ENCODE measurements at regions not wholly inside any gene's neighbourhood (a gene's known extent, or its start where the extent isn't known, plus 50 kb on each side); places are given as distances from the start of the nearest gene placed in this dataset.

DNA sequence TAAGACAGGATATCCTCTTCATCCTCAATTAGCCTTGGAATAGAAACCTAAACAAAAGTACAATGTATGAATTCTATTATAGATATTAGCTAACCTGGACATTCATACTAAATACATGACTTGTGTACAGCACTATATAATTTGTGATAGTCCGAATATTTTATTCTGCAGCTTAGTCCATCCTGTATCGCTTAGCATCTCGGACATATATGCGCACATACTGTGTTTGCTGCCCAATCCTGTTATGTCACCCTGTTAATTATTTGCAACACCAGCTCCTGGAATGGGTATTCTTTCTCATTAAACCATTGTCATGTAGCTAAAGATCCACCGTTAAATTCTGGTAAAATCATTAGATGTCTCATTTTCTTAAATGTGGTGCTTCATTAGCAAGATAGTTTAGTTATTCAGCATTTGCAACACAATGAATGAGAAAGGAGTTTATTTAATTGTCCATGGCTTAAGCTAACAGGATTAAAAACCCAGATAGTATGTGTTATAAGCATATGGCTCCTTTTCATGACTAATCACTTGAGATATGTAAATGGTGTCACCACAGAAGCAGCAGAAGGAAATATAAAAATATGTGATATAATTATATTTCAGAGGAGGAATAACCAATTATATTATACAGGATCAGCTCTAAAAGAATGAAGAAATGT, 156.0 kb upstream of the ARHGAP5 start:
- Histone ChIP-seq H3K4me1 (ENCODE audit: control insufficient read depth, extremely low read depth, insufficient read depth, low read length) (peaks cover 4% of the 10 kb centered on the region), H3K9ac (ENCODE audit: insufficient read depth, low read length) (no peak overlapping the region)

DNA sequence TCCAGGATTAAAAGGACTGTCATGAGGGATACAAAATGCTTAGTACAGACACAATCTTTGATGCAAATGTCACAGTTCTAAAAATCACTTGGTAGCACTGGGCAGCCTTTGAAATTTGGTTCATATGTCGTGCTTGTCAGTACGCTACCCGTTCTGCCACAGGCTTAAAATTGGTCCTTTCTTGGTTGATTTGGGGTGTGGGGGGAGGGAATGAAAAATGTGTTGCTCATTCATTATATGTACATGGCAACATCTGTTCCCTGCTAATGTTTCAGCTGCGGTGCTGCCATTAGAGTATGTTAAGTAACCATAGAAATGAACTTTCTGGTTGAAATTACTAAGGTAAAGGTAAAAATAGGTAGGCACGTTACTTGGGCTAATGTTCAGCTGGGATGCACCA, 155.4 kb upstream of the ARHGAP5 start:
- no peak overlapping the region for H3K4me3 ChIP-seq (replicated peaks in 1 of 4; ENCODE audit: control extremely low read depth in 1 of 4, insufficient read depth in 1 of 4, low read depth in 3 of 4, low read length in 4 of 4)
- no peaks in the 10 kb centered on the region for H3K9me3 ChIP-seq (ENCODE audit: control insufficient read depth, insufficient read depth, low read depth, low read length)
- H3K27ac ChIP-seq (ENCODE audit: insufficient read depth, low read length): no peak overlapping the region
- no peak for DNase-seq (ENCODE audit: low read depth in 2 of 2)
- TF ChIP-seq, protein P1, sequence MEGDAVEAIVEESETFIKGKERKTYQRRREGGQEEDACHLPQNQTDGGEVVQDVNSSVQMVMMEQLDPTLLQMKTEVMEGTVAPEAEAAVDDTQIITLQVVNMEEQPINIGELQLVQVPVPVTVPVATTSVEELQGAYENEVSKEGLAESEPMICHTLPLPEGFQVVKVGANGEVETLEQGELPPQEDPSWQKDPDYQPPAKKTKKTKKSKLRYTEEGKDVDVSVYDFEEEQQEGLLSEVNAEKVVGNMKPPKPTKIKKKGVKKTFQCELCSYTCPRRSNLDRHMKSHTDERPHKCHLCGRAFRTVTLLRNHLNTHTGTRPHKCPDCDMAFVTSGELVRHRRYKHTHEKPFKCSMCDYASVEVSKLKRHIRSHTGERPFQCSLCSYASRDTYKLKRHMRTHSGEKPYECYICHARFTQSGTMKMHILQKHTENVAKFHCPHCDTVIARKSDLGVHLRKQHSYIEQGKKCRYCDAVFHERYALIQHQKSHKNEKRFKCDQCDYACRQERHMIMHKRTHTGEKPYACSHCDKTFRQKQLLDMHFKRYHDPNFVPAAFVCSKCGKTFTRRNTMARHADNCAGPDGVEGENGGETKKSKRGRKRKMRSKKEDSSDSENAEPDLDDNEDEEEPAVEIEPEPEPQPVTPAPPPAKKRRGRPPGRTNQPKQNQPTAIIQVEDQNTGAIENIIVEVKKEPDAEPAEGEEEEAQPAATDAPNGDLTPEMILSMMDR (conservative IDR thresholded peaks at IDR 0.05 in 1 of 2, IDR thresholded peaks at IDR 0.05 in 1 of 2; ENCODE audit: low read depth in 1 of 2, low read length in 2 of 2): no peak
- no peak for TF ChIP-seq EZH2 (IDR thresholded peaks at IDR 0.05; ENCODE audit: low read length, missing control alignments)
- H3K9ac ChIP-seq (ENCODE audit: insufficient read depth, low read length): no peak overlapping the region
- no peak overlapping the region for H2AFZ ChIP-seq (ENCODE audit: low read length)
- no peaks in the 10 kb centered on the region for H3K36me3 ChIP-seq (ENCODE audit: control insufficient read depth, insufficient read depth, low read length)
- no peaks in the 10 kb centered on the region for H3K79me2 ChIP-seq (ENCODE audit: control insufficient read depth, insufficient read depth, low read length)
- H3K4me1 ChIP-seq (ENCODE audit: control insufficient read depth, extremely low read depth, insufficient read depth, low read length): peaks cover 6% of the 10 kb centered on the region
- no peak overlapping the region for H3K4me2 ChIP-seq (ENCODE audit: extremely low read depth, insufficient read depth, low read length)
- no peaks in the 10 kb centered on the region for H4K20me1 ChIP-seq (ENCODE audit: control insufficient read depth, extremely low read depth, insufficient read depth, low read length)
- no peaks in the 10 kb centered on the region for H3K27me3 ChIP-seq (ENCODE audit: control insufficient read depth, insufficient read depth, low read length)

More for the DNA sequence above, 156.0 kb upstream of the ARHGAP5 start:
- no peak overlapping the region for H3K27ac ChIP-seq (ENCODE audit: insufficient read depth, low read length)
- TF ChIP-seq EZH2 (IDR thresholded peaks at IDR 0.05; ENCODE audit: low read length, missing control alignments): no peak
- TF ChIP-seq, protein P1 (conservative IDR thresholded peaks at IDR 0.05 in 1 of 2, IDR thresholded peaks at IDR 0.05 in 1 of 2; ENCODE audit: low read depth in 1 of 2, low read length in 2 of 2): no peak
- no peaks in the 10 kb centered on the region for H3K9me3 ChIP-seq (ENCODE audit: control insufficient read depth, insufficient read depth, low read depth, low read length)
- no peaks in the 10 kb centered on the region for H3K79me2 ChIP-seq (ENCODE audit: control insufficient read depth, insufficient read depth, low read length)
- DNase-seq (ENCODE audit: low read depth in 2 of 2): peak in 1 of 2 donors; percentile 12
- no peaks in the 10 kb centered on the region for H4K20me1 ChIP-seq (ENCODE audit: control insufficient read depth, extremely low read depth, insufficient read depth, low read length)
- no peak overlapping the region for H2AFZ ChIP-seq (ENCODE audit: low read length)
- H3K27me3 ChIP-seq (ENCODE audit: control insufficient read depth, insufficient read depth, low read length): no peaks in the 10 kb centered on the region
- H3K4me3 ChIP-seq (replicated peaks in 1 of 4; ENCODE audit: control extremely low read depth in 1 of 4, insufficient read depth in 1 of 4, low read depth in 3 of 4, low read length in 4 of 4): no peak overlapping the region
- no peaks in the 10 kb centered on the region for H3K36me3 ChIP-seq (ENCODE audit: control insufficient read depth, insufficient read depth, low read length)
- H3K4me2 ChIP-seq (ENCODE audit: extremely low read depth, insufficient read depth, low read length): no peak overlapping the region

DNA sequence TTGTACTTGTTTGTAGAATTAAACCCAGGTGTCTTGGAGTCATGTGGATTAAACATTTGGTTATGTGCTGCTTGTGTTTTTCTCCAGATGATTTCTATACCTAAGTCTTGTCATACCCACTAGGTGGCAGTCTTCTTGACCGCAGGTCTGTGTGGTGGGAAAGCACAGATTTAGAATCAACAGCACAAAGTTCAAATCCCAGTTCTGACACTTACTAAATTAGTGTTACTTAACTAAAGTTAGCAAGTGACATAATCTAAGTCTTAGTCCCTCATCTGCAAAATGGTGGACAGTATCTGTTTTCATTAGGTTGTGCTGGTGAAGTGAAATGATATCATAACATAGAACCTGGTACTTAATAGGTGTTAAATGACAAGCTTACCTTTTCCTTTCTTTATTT, 151.0 kb upstream of the ARHGAP5 start:
- no peaks in the 10 kb centered on the region for H3K36me3 ChIP-seq (ENCODE audit: control insufficient read depth, insufficient read depth, low read length)
- no peaks in the 10 kb centered on the region for H3K79me2 ChIP-seq (ENCODE audit: control insufficient read depth, insufficient read depth, low read length)
- peaks cover 19% of the 10 kb centered on the region for H3K4me1 ChIP-seq (ENCODE audit: control insufficient read depth, extremely low read depth, insufficient read depth, low read length)
- H3K4me2 ChIP-seq (ENCODE audit: extremely low read depth, insufficient read depth, low read length): no peak overlapping the region
- H2AFZ ChIP-seq (ENCODE audit: low read length): no peak overlapping the region
- TF ChIP-seq, protein P1 (conservative IDR thresholded peaks at IDR 0.05 in 1 of 2, IDR thresholded peaks at IDR 0.05 in 1 of 2; ENCODE audit: low read depth in 1 of 2, low read length in 2 of 2): peak; percentile 45 to 64
- no peak for TF ChIP-seq EZH2 (IDR thresholded peaks at IDR 0.05; ENCODE audit: low read length, missing control alignments)
- no peaks in the 10 kb centered on the region for H3K9me3 ChIP-seq (ENCODE audit: control insufficient read depth, insufficient read depth, low read depth, low read length)
- no peaks in the 10 kb centered on the region for H4K20me1 ChIP-seq (ENCODE audit: control insufficient read depth, extremely low read depth, insufficient read depth, low read length)
- no peaks in the 10 kb centered on the region for H3K27me3 ChIP-seq (ENCODE audit: control insufficient read depth, insufficient read depth, low read length)
- H3K4me3 ChIP-seq (replicated peaks in 1 of 4; ENCODE audit: control extremely low read depth in 1 of 4, insufficient read depth in 1 of 4, low read depth in 3 of 4, low read length in 4 of 4): no peak overlapping the region
- H3K27ac ChIP-seq (ENCODE audit: insufficient read depth, low read length): no peak overlapping the region
- peak; percentile 43 to 65 for DNase-seq (ENCODE audit: low read depth in 2 of 2)
- H3K9ac ChIP-seq (ENCODE audit: insufficient read depth, low read length): no peak overlapping the region

Measured in fibroblast of lung (primary cell).